PC-9 (cell line): ENCODE measurements at regions not wholly inside any gene's neighbourhood (a gene's known extent, or its start where the extent isn't known, plus 50 kb on each side); places are given as distances from the start of the nearest gene placed in this dataset.

Source experiments
- BruUV-seq: library from RNA; stranded (reverse); fragments of 400-500 nt; replicated peaks from 2 replicates; lab custom pipeline; 2021; lab: Mats Ljungman, UMichigan
- CTCF ChIA-PET: fragments of 300-600 bp; sonication (Branson Sonifier 250); formaldehyde crosslinking; loops from one replicate; lab custom pipeline; 2022; ENCODE audit warnings: antibody characterized with exemption; lab: Charles Lee
- POLR2A ChIA-PET: fragments of 300-600 bp; sonication (Branson Sonifier 250); formaldehyde crosslinking; loops from one replicate; lab custom pipeline; 2022; ENCODE audit warnings: antibody characterized with exemption; ENCODE audit not compliant: unreplicated experiment; lab: Charles Lee
- DNase-seq, 2 experiments: peaks; one replicate each; pipeline versions ENCODE4 v3.0.0 to v3.0.0-alpha.2; 2015 to 2022; ENCODE audit warnings: mixed read lengths in 1 of 2
- H2AFZ ChIP-seq: fragments of 200-600 bp; sonication (generic); 2 replicates; pipeline ENCODE4 v1.8.1; 2017; ENCODE audit warnings: antibody characterized with exemption
- H3F3A ChIP-seq: fragments of 200-600 bp; sonication (generic); 2 replicates; pipeline ENCODE4 v1.8.1; 2017; ENCODE audit warnings: antibody characterized with exemption, mild to moderate bottlenecking, low read depth; ENCODE audit not compliant: insufficient read depth
- H3K27ac ChIP-seq: fragments of 200-600 bp; sonication (generic); 2 replicates; pipeline ENCODE4 v1.6.1; 2016; ENCODE audit warnings: mixed run types
- H3K27me3 ChIP-seq: fragments of 200-600 bp; sonication (generic); 2 replicates; pipeline ENCODE4 v1.6.1; 2016; ENCODE audit warnings: low read depth, mixed run types; ENCODE audit not compliant: insufficient read depth
- H3K36me3 ChIP-seq: fragments of 200-600 bp; sonication (generic); 2 replicates; pipeline ENCODE4 v1.6.1; 2016; ENCODE audit warnings: low read depth, mixed run types
- H3K4me1 ChIP-seq: fragments of 200-600 bp; sonication (generic); replicated peaks from 2 replicates; pipeline ENCODE4 v1.6.1; 2016; ENCODE audit warnings: mixed run types; ENCODE audit not compliant: insufficient read depth
- H3K4me2 ChIP-seq: fragments of 200-600 bp; sonication (generic); 2 replicates; pipeline ENCODE4 v1.6.1; 2017; ENCODE audit warnings: mixed run types
- H3K4me3 ChIP-seq: fragments of 200-600 bp; sonication (generic); 2 replicates; pipeline ENCODE4 v1.6.1; 2016; ENCODE audit warnings: mixed run types
- H3K79me2 ChIP-seq: fragments of 200-600 bp; sonication (generic); 2 replicates; pipeline ENCODE4 v1.6.1; 2017; ENCODE audit warnings: low read depth, mixed run types
- H3K9me2 ChIP-seq: fragments of 200-600 bp; sonication (generic); 2 replicates; pipeline ENCODE4 v1.8.1; 2017; ENCODE audit warnings: mild to moderate bottlenecking; ENCODE audit not compliant: insufficient read depth
- H3K9me3 ChIP-seq: fragments of 200-600 bp; sonication (generic); 2 replicates; pipeline ENCODE4 v1.8.1; 2016; ENCODE audit warnings: low read depth; ENCODE audit not compliant: insufficient read depth
- H4K20me1 ChIP-seq: fragments of 200-600 bp; sonication (generic); 2 replicates; pipeline ENCODE4 v1.8.1; 2017; ENCODE audit not compliant: insufficient read depth
- CTCF ChIP-seq: fragments of 200-600 bp; sonication (generic); conservative IDR thresholded peaks from 2 replicates; pipeline ENCODE4 v1.6.1; 2017; ENCODE audit warnings: mixed run types, antibody characterized with exemption, mild to moderate bottlenecking, moderate library complexity
- EZH2 ChIP-seq: fragments of 200-600 bp; sonication (generic); IDR thresholded peaks from 2 replicates; pipeline ENCODE4 v1.8.0; 2017; ENCODE audit warnings: antibody characterized with exemption, low read depth
- intact Hi-C: fragments of 100-400 bp; cut with micrococcal nuclease; formaldehyde crosslinking; loops from one replicate; pipeline ENCODE4 v1.10.0; 2022; ENCODE audit not compliant: unreplicated experiment

GRCh38 chr5:97560599-97560993, 377.5 kb upstream of the RIOK2 start:
- H2AFZ ChIP-seq = no peak overlapping the region
- intact Hi-C loops = no loop called here
- H3F3A ChIP-seq = no peaks in the 10 kb centered on the region
- POLR2A ChIA-PET = no interaction called here
- BruUV-seq = no TSS peak
- no peak overlapping the region for H3K4me3 ChIP-seq
- no peaks in the 10 kb centered on the region for H3K4me1 ChIP-seq
- CTCF ChIA-PET = no interaction called here
- H3K27ac ChIP-seq = no peak overlapping the region
- no peaks in the 10 kb centered on the region for H3K79me2 ChIP-seq
- H3K4me2 ChIP-seq = no peak overlapping the region
- DNase-seq = no peak
- no peaks in the 10 kb centered on the region for H3K27me3 ChIP-seq
- no peaks in the 10 kb centered on the region for H4K20me1 ChIP-seq
- TF ChIP-seq CTCF = no peak
- TF ChIP-seq EZH2 = no peak
- no peaks in the 10 kb centered on the region for H3K9me3 ChIP-seq
- H3K36me3 ChIP-seq = no peaks in the 10 kb centered on the region
- H3K9me2 ChIP-seq = no peaks in the 10 kb centered on the region

- Histone ChIP-seq H3K4me2 (no peak overlapping the region), H3K27me3 (no peaks in the 10 kb centered on the region), H3K36me3 (no peaks in the 10 kb centered on the region), H3K9me2 (no peaks in the 10 kb centered on the region), H2AFZ (no peak overlapping the region), H3K9me3 (no peaks in the 10 kb centered on the region), H3K79me2 (no peaks in the 10 kb centered on the region), H4K20me1 (no peaks in the 10 kb centered on the region), H3K4me1 (no peaks in the 10 kb centered on the region), H3K4me3 (no peak overlapping the region), H3F3A (no peaks in the 10 kb centered on the region), H3K27ac (no peak overlapping the region)
- no peak for DNase-seq
- POLR2A ChIA-PET = no interaction called here
- BruUV-seq = no TSS peak
- intact Hi-C loops = no loop called here
- CTCF ChIA-PET = no interaction called here
- TF ChIP-seq CTCF (no peak), EZH2 (no peak)
Observed at GRCh38 chr5:97563050-97563657, 380.1 kb upstream of the RIOK2 start.

- TF ChIP-seq CTCF (no peak), EZH2 (no peak)
- H3K4me2 ChIP-seq = no peak overlapping the region
- H3K36me3 ChIP-seq = no peaks in the 10 kb centered on the region
- no peaks in the 10 kb centered on the region for H3K79me2 ChIP-seq
- no peak overlapping the region for H2AFZ ChIP-seq
- POLR2A ChIA-PET = no interaction called here
- H3K9me2 ChIP-seq = no peaks in the 10 kb centered on the region
- CTCF ChIA-PET = no interaction called here
- H3K4me3 ChIP-seq = no peak overlapping the region
- no peaks in the 10 kb centered on the region for H3F3A ChIP-seq
- H4K20me1 ChIP-seq = no peaks in the 10 kb centered on the region
- no peaks in the 10 kb centered on the region for H3K27me3 ChIP-seq
- no peak overlapping the region for H3K27ac ChIP-seq
- no TSS peak for BruUV-seq
- H3K4me1 ChIP-seq = no peaks in the 10 kb centered on the region
- DNase-seq = no peak
- 0 out of 2 replicates have a peak, but pooled peaks cover 5% of the 10 kb centered on the region for H3K9me3 ChIP-seq
- intact Hi-C loops = no loop called here
Observed at GRCh38 chr5:97568382-97568781, 385.3 kb upstream of the RIOK2 start.
